ENCODE measurements at regions not wholly inside any gene's neighbourhood (a gene's known extent, or its start where the extent isn't known, plus 50 kb on each side); places are given as distances from the start of the nearest gene placed in this dataset.

GRCh38 chr1:70536708-70537366 lies 125.8 kb downstream of the CTH start:
- no peak for TF ChIP-seq CREB1 (CRISPR knock-in tag; IDR thresholded peaks at IDR 0.05)
- TF ChIP-seq, protein P1, sequence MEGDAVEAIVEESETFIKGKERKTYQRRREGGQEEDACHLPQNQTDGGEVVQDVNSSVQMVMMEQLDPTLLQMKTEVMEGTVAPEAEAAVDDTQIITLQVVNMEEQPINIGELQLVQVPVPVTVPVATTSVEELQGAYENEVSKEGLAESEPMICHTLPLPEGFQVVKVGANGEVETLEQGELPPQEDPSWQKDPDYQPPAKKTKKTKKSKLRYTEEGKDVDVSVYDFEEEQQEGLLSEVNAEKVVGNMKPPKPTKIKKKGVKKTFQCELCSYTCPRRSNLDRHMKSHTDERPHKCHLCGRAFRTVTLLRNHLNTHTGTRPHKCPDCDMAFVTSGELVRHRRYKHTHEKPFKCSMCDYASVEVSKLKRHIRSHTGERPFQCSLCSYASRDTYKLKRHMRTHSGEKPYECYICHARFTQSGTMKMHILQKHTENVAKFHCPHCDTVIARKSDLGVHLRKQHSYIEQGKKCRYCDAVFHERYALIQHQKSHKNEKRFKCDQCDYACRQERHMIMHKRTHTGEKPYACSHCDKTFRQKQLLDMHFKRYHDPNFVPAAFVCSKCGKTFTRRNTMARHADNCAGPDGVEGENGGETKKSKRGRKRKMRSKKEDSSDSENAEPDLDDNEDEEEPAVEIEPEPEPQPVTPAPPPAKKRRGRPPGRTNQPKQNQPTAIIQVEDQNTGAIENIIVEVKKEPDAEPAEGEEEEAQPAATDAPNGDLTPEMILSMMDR (IDR thresholded peaks at IDR 0.05): no peak
- no peak for TF ChIP-seq PREB (CRISPR knock-in tag; IDR thresholded peaks at IDR 0.05; ENCODE audit: borderline replicate concordance)
- no peak for TF ChIP-seq USF2 (CRISPR knock-in tag; IDR thresholded peaks at IDR 0.05)
- no peak for TF ChIP-seq CBFB (CRISPR knock-in tag; IDR thresholded peaks at IDR 0.05; ENCODE audit: low read depth)
- TF ChIP-seq ZSCAN18 (CRISPR knock-in tag; IDR thresholded peaks at IDR 0.05): no peak
- TF ChIP-seq E2F1 (CRISPR knock-in tag; IDR thresholded peaks at IDR 0.05): no peak
- TF ChIP-seq NFE2L1 (CRISPR knock-in tag; IDR thresholded peaks at IDR 0.05): no peak
- TF ChIP-seq IRF1 (CRISPR knock-in tag; IDR thresholded peaks at IDR 0.05): no peak

Data from WTC11 (cell line).